Osteoblast (primary cell): ENCODE measurements at regions not wholly inside any gene's neighbourhood (a gene's known extent, or its start where the extent isn't known, plus 50 kb on each side); places are given as distances from the start of the nearest gene placed in this dataset.

Source experiments
- DNase-seq: peaks from one replicate; pipeline ENCODE4 v3.0.0; 2011; ENCODE audit warnings: low spot score, mixed read lengths; ENCODE audit not compliant: insufficient read length; ENCODE audit errors: missing footprints
- H2AFZ ChIP-seq: 2 replicates; pipeline ENCODE4 v1.6.0; 2011; ENCODE audit warnings: mild to moderate bottlenecking, low read length
- H3K27ac ChIP-seq: 2 replicates; pipeline ENCODE4 v1.5.1; 2011; ENCODE audit warnings: mild to moderate bottlenecking, low read depth, low read length, moderate library complexity
- H3K27me3 ChIP-seq: 2 replicates; pipeline ENCODE4 v1.6.0; 2012; ENCODE audit warnings: mild to moderate bottlenecking, control low read depth, inconsistent platforms, low read length, moderate library complexity; ENCODE audit not compliant: insufficient read depth
- H3K36me3 ChIP-seq: 2 replicates; pipeline ENCODE4 v1.5.1; 2011; ENCODE audit warnings: mild to moderate bottlenecking, low read length, control low read depth, moderate library complexity; ENCODE audit not compliant: insufficient read depth
- H3K4me1 ChIP-seq: 2 replicates; pipeline ENCODE4 v1.5.1; 2011; ENCODE audit warnings: mild to moderate bottlenecking, low read length, control low read depth, moderate library complexity; ENCODE audit not compliant: insufficient read depth
- H3K4me2 ChIP-seq: 2 replicates; pipeline ENCODE4 v1.6.0; 2011; ENCODE audit warnings: mild to moderate bottlenecking, low read length; ENCODE audit not compliant: insufficient read depth
- H3K4me3 ChIP-seq: fragments of 200-600 bp; sonication (generic); 3 replicates; pipeline ENCODE4 v1.5.1; 2012; ENCODE audit warnings: mild to moderate bottlenecking, low read length, inconsistent platforms; ENCODE audit not compliant: insufficient read depth
- H3K79me2 ChIP-seq: 2 replicates; pipeline ENCODE4 v1.6.0; 2012; ENCODE audit warnings: mild to moderate bottlenecking, low read length, control low read depth, inconsistent platforms; ENCODE audit not compliant: insufficient read depth
- H3K9me3 ChIP-seq: 2 replicates; pipeline ENCODE4 v1.5.1; 2011; ENCODE audit warnings: low read depth, low read length, control low read depth
- H4K20me1 ChIP-seq: 2 replicates; pipeline ENCODE4 v1.6.0; 2012; ENCODE audit warnings: mild to moderate bottlenecking, low read length, control low read depth; ENCODE audit not compliant: insufficient read depth
- TF ChIP-seq, protein P1 (sequence below): IDR thresholded peaks from 2 replicates; pipeline ENCODE4 v1.5.1; 2011; ENCODE audit warnings: mild to moderate bottlenecking, low read depth, low read length, moderate library complexity; ENCODE audit errors: extremely low read depth

GRCh38 chr3:1969281-1969680 is 129.4 kb upstream of the CNTN4 start:
- Histone ChIP-seq H3K9me3 (no peaks in the 10 kb centered on the region), H3K79me2 (no peaks in the 10 kb centered on the region), H4K20me1 (no peaks in the 10 kb centered on the region), H2AFZ (no peak overlapping the region), H3K4me3 (no peak overlapping the region), H3K27me3 (no peaks in the 10 kb centered on the region), H3K36me3 (no peaks in the 10 kb centered on the region), H3K4me2 (no peak overlapping the region), H3K27ac (no peak overlapping the region), H3K4me1 (no peaks in the 10 kb centered on the region)
- DNase-seq: no peak
- TF ChIP-seq, protein P1, sequence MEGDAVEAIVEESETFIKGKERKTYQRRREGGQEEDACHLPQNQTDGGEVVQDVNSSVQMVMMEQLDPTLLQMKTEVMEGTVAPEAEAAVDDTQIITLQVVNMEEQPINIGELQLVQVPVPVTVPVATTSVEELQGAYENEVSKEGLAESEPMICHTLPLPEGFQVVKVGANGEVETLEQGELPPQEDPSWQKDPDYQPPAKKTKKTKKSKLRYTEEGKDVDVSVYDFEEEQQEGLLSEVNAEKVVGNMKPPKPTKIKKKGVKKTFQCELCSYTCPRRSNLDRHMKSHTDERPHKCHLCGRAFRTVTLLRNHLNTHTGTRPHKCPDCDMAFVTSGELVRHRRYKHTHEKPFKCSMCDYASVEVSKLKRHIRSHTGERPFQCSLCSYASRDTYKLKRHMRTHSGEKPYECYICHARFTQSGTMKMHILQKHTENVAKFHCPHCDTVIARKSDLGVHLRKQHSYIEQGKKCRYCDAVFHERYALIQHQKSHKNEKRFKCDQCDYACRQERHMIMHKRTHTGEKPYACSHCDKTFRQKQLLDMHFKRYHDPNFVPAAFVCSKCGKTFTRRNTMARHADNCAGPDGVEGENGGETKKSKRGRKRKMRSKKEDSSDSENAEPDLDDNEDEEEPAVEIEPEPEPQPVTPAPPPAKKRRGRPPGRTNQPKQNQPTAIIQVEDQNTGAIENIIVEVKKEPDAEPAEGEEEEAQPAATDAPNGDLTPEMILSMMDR: no peak

DNA sequence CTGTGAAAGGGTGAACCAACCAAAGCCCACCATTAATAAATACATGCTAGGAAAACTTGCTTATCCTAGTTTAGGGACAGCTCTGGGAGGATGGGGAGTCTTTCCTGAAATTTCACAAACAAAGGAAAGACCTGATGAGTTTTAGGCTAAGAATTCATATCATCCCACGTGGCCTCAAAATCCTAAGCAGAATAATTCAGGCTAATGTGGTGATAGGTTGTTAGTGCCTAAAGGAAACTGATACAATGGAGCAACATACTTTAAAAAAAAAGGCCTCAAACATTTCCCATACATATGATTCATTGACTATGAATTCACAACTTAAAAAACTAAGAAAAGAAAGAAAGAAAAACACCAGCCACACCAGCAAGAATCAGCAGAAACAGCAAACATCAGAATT is 126.9 kb upstream of the CNTN4 start:
- Histone ChIP-seq H2AFZ (no peak overlapping the region), H3K36me3 (no peaks in the 10 kb centered on the region), H3K4me1 (no peaks in the 10 kb centered on the region), H3K79me2 (no peaks in the 10 kb centered on the region), H3K9me3 (peaks cover 3% of the 10 kb centered on the region), H3K4me3 (no peak overlapping the region), H3K4me2 (no peak overlapping the region), H3K27me3 (no peaks in the 10 kb centered on the region), H4K20me1 (no peaks in the 10 kb centered on the region), H3K27ac (no peak overlapping the region)
- TF ChIP-seq, protein P1: no peak
- no peak for DNase-seq

DNA sequence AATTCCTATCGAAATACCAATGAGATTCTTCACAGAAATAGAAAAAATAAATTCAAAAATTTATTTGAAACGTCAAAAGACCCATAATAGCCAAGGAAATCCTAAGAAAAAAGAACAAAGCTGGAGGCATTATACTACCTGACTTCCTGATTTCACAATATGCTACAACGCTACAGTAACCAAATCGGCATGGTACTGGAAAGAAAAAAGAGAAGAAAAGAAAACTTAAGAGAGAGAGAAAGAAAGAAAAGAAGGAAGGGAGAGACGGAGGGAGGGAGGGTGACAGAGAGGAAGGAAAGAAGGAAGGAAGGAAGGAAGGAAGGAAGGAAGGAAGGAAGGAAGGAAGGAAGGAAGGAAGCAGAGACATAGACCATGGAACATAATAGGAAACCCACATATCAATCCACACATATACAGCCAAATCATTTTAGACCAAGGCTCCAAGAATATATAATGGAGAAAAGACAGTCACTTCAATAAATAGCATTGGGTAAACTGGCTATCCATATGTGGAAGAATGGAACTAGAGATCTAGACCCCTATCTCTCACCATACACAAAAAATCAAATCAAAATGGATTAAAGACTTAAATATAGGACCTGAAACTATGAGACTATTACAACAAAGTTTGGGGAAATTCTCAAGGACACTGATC is 118.6 kb upstream of the CNTN4 start:
- no peaks in the 10 kb centered on the region for H3K79me2 ChIP-seq
- TF ChIP-seq, protein P1: no peak
- H3K36me3 ChIP-seq: no peaks in the 10 kb centered on the region

GRCh38 chr3:1987980-1988379 is 110.7 kb upstream of the CNTN4 start:
- H4K20me1 ChIP-seq: no peaks in the 10 kb centered on the region
- DNase-seq: peak; percentile 18
- no peak overlapping the region for H3K4me2 ChIP-seq
- no peak overlapping the region for H3K4me3 ChIP-seq
- H3K9me3 ChIP-seq: no peaks in the 10 kb centered on the region
- no peaks in the 10 kb centered on the region for H3K36me3 ChIP-seq
- H2AFZ ChIP-seq: no peak overlapping the region
- H3K27me3 ChIP-seq: no peaks in the 10 kb centered on the region
- H3K79me2 ChIP-seq: no peaks in the 10 kb centered on the region
- no peak overlapping the region for H3K27ac ChIP-seq
- TF ChIP-seq, protein P1: no peak
- no peaks in the 10 kb centered on the region for H3K4me1 ChIP-seq

More for the DNA sequence above, 118.6 kb upstream of the CNTN4 start:
- no peak for DNase-seq
- Histone ChIP-seq H3K27me3 (no peaks in the 10 kb centered on the region), H3K4me2 (no peak overlapping the region), H3K4me3 (no peak overlapping the region), H4K20me1 (no peaks in the 10 kb centered on the region), H3K27ac (no peak overlapping the region), H3K9me3 (no peaks in the 10 kb centered on the region), H2AFZ (no peak overlapping the region), H3K4me1 (no peaks in the 10 kb centered on the region)
